ENCODE measurements at regions not wholly inside any gene's neighbourhood (a gene's known extent, or its start where the extent isn't known, plus 50 kb on each side); places are given as distances from the start of the nearest gene placed in this dataset.
A peak's percentile ranks its signal among the peaks of the same experiment; 100 is the strongest.

DNA sequence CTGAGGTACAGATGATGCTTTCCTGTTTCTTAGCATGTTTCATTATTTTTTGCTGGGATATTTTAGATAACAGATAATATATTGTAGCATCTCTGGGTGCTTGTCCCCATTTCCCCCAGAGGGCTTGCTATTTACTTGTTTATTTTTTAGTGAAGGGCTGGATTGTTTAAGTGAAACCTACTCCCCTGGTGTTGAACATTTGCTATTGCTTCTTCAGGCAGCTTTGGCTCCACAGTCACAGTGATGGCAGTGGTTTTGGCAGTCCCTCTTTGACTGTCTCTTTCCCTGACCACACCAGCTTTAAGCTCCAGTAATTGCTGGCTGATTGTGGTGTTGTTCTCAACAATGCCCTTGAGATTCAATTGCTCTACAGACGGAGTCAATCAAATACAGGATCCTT, 128.9 kb downstream of the KLF13 start:
- no peak overlapping the region for H3K4me3 ChIP-seq (ENCODE audit: low read length)
- no peak for DNase-seq (ENCODE audit: low read depth)
- TF ChIP-seq, protein P1, sequence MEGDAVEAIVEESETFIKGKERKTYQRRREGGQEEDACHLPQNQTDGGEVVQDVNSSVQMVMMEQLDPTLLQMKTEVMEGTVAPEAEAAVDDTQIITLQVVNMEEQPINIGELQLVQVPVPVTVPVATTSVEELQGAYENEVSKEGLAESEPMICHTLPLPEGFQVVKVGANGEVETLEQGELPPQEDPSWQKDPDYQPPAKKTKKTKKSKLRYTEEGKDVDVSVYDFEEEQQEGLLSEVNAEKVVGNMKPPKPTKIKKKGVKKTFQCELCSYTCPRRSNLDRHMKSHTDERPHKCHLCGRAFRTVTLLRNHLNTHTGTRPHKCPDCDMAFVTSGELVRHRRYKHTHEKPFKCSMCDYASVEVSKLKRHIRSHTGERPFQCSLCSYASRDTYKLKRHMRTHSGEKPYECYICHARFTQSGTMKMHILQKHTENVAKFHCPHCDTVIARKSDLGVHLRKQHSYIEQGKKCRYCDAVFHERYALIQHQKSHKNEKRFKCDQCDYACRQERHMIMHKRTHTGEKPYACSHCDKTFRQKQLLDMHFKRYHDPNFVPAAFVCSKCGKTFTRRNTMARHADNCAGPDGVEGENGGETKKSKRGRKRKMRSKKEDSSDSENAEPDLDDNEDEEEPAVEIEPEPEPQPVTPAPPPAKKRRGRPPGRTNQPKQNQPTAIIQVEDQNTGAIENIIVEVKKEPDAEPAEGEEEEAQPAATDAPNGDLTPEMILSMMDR (conservative IDR thresholded peaks at IDR 0.05; ENCODE audit: low read depth, low read length): peak; percentile 17

DNA sequence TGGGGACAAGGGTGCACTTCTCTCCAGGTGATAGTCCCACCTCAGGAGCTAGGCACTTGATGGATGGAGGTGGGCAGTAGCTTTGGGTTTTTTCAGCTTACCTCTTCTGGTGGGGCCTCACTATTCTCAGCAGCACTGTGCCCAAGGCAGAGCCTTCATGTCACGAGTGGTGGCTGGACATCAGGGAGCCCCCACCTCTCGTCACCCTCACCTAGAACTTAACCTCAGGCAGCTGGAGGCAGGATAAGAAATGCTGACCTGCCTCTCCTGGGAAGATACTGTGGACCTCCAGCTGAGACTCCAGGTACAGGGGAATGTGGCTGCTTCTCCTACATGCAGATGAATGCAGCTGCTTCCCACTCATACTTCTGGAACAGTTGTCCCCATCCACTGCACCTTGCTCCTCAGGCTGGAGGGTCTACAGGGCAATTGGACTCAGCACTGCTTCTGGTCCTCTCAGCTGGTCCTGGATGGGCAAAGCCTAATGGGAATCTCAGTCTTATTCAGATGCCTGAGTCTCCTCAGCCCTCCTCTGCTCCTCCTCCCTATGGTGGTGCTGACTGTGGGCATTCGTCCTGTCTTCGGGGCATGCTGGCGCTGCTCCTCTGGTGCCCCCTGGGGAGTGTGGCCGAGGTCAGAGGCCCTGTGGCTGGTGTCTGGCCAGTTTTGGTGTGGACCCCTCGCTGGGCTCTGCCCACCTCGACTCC, 129.9 kb downstream of the KLF13 start:
- no peak for DNase-seq (ENCODE audit: low read depth)
- TF ChIP-seq, protein P1 (conservative IDR thresholded peaks at IDR 0.05; ENCODE audit: low read depth, low read length): no peak
- no peak overlapping the region for H3K4me3 ChIP-seq (ENCODE audit: low read length)

DNA sequence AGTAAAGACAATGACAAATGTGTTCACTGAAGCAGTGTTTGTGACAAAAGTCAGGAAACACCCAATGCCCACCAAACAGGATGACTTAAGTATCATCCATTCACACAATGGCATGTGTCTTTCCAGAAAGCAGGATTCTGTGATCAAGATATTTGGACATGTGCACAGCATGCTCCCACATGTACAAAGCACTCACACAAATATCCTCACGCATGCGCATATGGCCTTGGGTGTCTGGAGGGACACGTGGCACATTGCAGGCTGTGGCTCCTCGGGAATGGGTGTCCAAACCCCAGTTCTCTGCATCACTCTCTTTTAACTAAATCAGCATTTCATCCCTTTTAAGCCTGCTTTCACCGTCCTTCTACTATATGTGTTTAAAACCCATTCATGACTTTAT, 130.5 kb downstream of the KLF13 start:
- no peak overlapping the region for H3K4me3 ChIP-seq (ENCODE audit: low read length)
- TF ChIP-seq, protein P1 (conservative IDR thresholded peaks at IDR 0.05; ENCODE audit: low read depth, low read length): no peak
- DNase-seq (ENCODE audit: low read depth): no peak

DNA sequence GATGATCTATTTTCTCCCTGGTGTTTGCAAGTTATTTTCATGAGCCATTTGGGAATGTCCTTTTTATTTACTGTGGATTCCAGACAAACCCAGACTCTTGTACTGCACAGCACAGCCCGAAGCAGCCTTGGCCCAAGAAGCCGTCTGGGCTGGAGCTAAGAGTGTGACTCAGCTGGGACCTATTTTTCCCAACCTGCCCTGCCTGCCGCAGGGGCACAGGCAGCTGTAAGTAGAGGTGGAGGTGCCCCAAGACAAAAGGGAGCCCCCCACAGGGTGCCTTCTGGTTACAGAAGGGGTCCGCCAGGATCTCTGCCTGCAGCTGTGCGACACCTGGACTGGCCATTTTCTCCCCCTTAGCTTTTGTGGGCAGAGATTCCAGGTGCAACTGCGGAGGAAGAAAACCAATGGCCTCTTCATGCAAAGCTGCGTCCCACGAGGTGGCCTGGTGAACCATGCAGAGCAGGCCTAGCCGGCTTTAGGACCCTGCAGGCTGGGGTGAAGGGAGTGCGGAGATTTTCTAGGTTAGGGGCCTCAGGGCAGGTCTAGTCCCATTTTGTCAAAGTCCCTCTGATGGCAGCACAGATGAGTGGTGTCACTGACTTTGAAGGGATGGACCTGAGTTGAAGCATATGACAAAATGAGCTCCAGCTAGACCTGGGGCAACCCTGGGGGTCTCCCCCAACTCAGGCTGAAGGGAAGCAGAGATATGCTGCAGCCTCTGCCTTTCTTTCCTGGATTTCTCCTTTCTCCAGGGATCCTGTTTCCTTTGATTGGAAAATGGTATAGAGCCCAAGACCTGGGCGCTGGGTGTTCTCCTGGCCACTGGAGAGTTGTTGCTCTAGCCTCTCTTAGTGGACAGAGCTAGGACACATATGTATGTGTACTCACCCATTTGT, 131.2 kb downstream of the KLF13 start:
- no peak overlapping the region for H3K4me3 ChIP-seq (ENCODE audit: low read length)
- peak; percentile 39 for DNase-seq (ENCODE audit: low read depth)
- TF ChIP-seq, protein P1 (conservative IDR thresholded peaks at IDR 0.05; ENCODE audit: low read depth, low read length): no peak

DNA sequence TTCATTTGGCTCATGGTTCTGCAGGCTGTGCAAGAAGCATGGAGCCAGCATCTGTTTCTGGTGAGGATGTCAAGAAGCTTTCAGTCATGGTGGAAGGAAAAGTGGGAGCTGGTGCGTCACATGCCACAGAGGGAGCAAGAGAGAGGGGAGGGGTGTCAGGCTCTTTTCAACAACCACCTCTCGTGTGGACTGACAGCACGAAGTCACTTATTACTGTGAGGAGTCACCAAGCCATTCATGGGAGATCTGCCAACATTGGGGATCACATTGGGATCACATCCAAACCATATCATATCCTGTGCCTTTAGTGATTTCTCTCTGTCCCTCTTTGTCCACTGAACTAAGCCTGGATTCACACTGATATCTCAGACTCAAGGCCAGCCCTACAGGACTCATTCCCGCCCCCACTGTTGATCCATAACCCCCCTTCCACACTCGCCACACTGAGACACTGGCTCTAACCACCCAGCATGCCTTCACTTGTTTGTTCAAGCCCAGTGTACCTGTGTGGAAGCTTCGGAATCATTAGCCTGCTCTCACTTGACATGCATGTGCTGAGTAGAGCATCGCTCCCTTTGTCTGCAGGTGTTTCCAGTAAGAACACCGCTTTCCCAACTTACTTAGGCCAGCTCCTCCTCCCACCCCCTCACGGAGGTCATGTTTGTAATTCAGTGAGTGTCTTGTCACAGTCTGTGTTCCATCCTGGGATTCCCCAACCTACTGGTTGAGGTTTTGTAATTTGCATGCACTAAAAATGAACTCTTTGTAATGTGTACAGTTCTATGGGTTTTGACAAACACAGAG, 132.2 kb downstream of the KLF13 start:
- TF ChIP-seq, protein P1 (conservative IDR thresholded peaks at IDR 0.05; ENCODE audit: low read depth, low read length): no peak
- no peak for DNase-seq (ENCODE audit: low read depth)
- H3K4me3 ChIP-seq (ENCODE audit: low read length): no peak overlapping the region

DNA sequence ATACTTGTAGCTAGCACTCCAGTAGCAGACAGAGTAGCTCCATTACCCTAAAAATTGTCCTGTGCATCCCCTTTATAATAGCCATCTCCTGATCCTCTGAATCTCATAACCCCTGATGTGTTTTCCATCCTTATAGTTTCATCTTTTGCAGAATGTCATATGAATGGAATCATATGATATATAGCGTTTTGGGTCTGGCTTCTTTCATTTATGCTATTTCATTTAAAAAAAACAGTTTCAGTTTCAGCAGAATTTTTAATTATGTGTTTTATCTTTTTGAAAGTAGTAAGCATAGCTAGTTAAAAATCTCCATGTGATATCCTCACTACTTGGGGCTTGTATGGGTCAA, 132.7 kb downstream of the KLF13 start:
- TF ChIP-seq, protein P1 (conservative IDR thresholded peaks at IDR 0.05; ENCODE audit: low read depth, low read length): no peak
- H3K4me3 ChIP-seq (ENCODE audit: low read length): no peak overlapping the region
- DNase-seq (ENCODE audit: low read depth): no peak

Measured in retinal pigment epithelial cell (primary cell).